ENCODE measurements at regions not wholly inside any gene's neighbourhood (a gene's known extent, or its start where the extent isn't known, plus 50 kb on each side); places are given as distances from the start of the nearest gene placed in this dataset.
"Not testable (repeated sequence)": the region's sequence is repeated elsewhere in the genome, so short reads cannot be mapped to it uniquely, and the experiment has no call there.

- no peak for DNase-seq (ENCODE audit: low spot score)
Measured at GRCh38 chr5:9852671-9853070, 222.5 kb upstream of the TAS2R1 start.

DNA sequence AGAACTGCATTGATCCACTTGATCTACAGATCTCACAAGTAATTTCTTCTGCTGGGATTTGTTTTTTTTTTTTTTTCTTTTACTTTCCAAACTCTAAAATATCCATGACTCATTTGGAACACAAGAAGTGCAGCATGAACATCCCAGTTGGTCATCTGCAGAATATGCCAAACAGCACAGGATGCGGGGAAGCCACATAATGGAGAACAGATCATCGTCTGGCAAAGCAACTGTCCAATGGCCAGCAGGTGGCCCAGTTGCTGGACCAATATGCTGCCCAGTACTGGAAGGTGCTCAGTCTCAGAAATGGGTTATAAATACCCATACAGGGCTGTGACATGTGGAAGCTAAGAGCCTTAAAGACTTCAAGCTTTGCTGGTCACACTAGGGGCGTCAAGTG, 221.3 kb upstream of the TAS2R1 start:
- no peak for DNase-seq (ENCODE audit: low spot score)

GRCh38 chr5:9850456-9850855, 220.3 kb upstream of the TAS2R1 start:
- DNase-seq (ENCODE audit: low spot score) = no peak

GRCh38 chr5:9847631-9848030, 217.5 kb upstream of the TAS2R1 start:
- no peak for DNase-seq (ENCODE audit: low spot score)

- DNase-seq (ENCODE audit: low spot score) = no peak
Measured at GRCh38 chr5:9845185-9845584, 215.0 kb upstream of the TAS2R1 start.

DNA sequence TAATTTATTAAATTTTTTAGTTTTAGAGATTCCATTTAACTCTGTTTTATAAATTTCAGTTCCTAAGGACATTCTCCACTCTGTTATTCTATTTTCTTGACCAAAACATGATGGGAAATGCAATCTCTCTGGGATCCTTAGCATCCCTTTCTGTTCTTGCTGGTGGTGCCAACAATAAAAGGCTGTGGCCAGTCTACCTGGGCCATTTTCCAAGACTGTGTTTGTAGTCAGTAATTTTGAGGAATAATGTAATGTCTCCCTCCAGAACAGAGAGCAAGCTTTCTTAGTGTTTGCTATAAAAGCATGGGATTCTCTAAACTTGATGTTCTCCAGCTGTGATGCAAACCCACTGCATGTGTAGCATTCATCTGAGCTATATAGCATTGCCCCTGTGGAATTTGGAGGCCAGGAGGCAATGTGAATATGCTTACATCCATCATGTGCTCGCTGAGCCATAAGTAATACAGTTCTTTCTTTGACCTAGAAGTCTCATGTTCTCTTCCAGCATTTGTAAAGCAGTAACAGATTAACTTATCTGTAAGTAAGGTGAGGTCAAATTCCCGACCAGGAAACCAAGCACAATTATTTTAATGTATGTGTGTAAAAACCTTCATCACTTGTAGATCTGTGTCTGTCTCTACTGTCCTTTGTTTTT, 211.5 kb upstream of the TAS2R1 start:
- DNase-seq (ENCODE audit: low spot score) = no peak

GRCh38 chr5:9838916-9839315, 208.8 kb upstream of the TAS2R1 start:
- no peak for DNase-seq (ENCODE audit: low spot score)

GRCh38 chr5:9834871-9835770, 205.0 kb upstream of the TAS2R1 start:
- DNase-seq (ENCODE audit: low spot score) = no peak

DNA sequence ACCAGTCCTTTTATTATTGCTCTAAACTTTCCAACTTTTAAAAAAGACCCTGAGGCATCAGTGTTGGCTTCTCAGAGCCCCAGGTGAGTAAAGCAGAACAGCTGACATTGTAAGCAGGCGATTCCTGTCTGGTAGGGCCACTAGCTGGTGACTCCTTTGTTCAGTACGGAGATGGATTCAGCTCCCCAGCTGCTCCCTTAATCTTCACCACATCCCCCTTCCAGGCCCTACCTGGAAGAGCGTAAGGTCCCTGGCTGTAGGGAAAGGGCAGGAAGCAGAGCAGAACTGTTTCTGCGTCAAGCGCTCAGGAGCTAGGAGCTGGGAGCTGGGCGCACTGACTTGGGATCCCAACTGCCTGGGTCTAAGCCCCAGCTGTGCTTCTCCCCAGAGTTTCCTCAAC, 203.7 kb upstream of the TAS2R1 start:
- DNase-seq (ENCODE audit: low spot score) = no peak

DNA sequence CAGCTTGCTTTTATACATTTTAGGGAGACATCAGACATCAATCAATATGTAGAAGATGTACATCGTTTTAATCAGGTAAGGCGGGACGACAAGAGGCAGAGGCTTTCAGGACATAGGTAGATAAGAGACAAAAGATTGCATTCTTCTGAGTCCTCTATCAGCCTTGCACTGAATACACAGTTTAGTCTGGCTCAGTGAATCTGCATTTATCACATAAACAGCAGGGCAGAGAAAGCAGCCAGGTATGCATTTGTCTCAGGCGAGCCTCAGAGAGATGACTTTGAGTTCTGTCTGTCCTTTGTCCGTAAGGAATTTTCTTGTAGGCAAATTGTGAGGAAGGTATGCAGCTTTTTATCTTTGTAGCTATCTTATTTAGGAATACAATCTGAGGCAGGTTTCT, 202.8 kb upstream of the TAS2R1 start:
- DNase-seq (ENCODE audit: low spot score) = no peak

GRCh38 chr5:9831823-9832222, 201.7 kb upstream of the TAS2R1 start:
- DNase-seq (ENCODE audit: low spot score) = no peak

- DNase-seq (ENCODE audit: low spot score) = no peak
Measured at GRCh38 chr5:9830184-9830583, 200.0 kb upstream of the TAS2R1 start.

GRCh38 chr5:9829621-9830020, 199.5 kb upstream of the TAS2R1 start:
- DNase-seq (ENCODE audit: low spot score) = no peak

DNA sequence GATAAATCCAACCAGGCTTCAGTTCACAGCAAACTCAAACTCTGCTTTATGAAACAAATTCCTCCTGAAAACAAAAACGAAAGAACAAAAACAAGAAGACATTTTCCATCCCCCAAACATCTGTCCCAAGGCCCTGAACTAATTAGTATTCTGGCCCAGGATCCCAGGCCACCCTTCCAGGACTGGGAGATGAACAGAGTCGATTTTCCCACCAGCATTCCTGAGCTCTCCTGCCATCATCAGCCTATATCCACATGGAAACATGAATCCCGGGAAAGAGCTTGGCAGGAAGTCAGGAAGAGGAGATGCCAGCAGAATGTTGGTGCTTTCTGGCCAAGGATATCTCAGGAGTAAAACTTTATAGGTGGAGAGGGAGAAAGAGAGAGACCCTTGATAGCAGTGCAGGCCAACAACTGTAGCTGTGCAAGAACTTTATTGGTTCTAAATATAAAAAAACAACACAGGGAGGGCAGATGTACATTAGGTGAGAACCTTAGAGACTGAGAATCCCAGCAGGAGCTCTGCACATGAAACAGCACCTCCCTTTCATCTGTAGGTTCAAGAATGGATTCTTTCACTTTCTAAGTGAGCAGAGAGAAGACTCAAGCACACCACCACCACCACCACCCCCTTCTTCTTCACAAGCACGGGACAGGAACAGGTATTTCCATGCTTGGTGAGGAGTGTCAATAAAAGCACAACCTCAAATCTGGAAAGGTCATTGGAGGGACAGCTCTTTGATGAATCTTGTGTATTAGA, 190.7 kb upstream of the TAS2R1 start:
- DNase-seq (ENCODE audit: low spot score) = no peak

DNA sequence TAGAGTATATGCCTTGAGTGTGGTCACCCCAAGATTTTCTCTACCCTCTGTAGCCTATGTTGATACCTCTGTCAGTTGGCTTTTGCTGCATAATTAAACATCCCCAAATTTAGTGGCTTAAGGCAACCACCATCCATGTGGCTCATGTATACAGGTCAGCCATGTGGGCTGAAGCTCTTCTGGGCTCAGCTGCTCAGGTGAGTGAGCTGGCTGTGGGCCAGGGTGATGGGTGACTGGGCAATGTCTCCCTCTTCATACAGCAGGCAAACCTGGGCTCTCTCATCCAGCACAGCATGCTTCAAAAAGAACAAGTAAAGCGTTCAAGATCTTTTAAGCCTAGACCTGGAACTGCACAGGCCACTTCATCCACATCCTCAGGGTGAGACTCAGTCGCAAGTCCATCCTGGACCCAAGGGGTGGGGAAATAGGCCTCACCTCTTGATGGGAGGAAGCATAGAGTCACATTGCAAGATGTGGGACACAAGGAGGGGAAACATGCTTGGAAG, 188.2 kb upstream of the TAS2R1 start:
- no peak for DNase-seq (ENCODE audit: low spot score)

GRCh38 chr5:9817819-9818218, 187.7 kb upstream of the TAS2R1 start:
- no peak for DNase-seq (ENCODE audit: low spot score)

GRCh38 chr5:9815051-9815450, 184.9 kb upstream of the TAS2R1 start:
- no peak for DNase-seq (ENCODE audit: low spot score)

- no peak for DNase-seq (ENCODE audit: low spot score)
Measured at GRCh38 chr5:9813305-9813704, 183.2 kb upstream of the TAS2R1 start.

GRCh38 chr5:9807366-9807765, 177.2 kb upstream of the TAS2R1 start:
- DNase-seq (ENCODE audit: low spot score) = not testable (repeated sequence)

- no peak for DNase-seq (ENCODE audit: low spot score)
Measured at GRCh38 chr5:9801908-9802307, 171.8 kb upstream of the TAS2R1 start.

GRCh38 chr5:9799606-9800005, 169.5 kb upstream of the TAS2R1 start:
- DNase-seq (ENCODE audit: low spot score) = no peak

GRCh38 chr5:9790276-9790675, 160.1 kb upstream of the TAS2R1 start:
- no peak for DNase-seq (ENCODE audit: low spot score)

DNA sequence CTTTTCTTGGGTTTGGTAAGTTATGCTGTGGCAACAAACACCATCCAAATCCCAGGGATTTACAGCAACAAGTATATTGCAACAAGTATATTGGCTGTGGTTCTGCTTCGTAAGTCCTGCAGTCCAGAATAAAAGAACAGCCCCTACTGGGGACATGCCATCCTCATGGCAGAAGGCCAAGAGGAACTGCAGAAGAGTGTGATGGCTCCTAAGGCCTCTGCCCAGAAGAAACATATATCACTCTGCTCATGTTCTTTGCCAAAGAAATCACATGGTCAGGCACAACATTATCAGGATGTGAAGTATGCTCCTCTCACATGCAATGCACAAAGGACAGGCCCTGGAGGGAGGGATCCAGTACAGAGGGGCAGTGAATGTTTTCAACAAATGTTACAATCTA, 159.6 kb upstream of the TAS2R1 start:
- DNase-seq (ENCODE audit: low spot score) = no peak
